Fibroblast of pulmonary artery (primary cell): ENCODE measurements at regions not wholly inside any gene's neighbourhood (a gene's known extent, or its start where the extent isn't known, plus 50 kb on each side); places are given as distances from the start of the nearest gene placed in this dataset.

Experiments used
- DNase-seq: peaks from one replicate; pipeline ENCODE4 v3.0.0-alpha.2; 2010; ENCODE audit warnings: low read depth
- H3K4me3 ChIP-seq: replicated peaks from 2 replicates; pipeline ENCODE4 v1.5.1; 2011; ENCODE audit warnings: low read depth, mild to moderate bottlenecking, control low read depth, low read length, moderate library complexity
- CTCF ChIP-seq: IDR thresholded peaks from 2 replicates; pipeline ENCODE4 v1.5.1; 2011; ENCODE audit warnings: mild to moderate bottlenecking, control low read depth, low read length, inconsistent platforms; ENCODE audit errors: missing control alignments

- TF ChIP-seq CTCF = no peak
- no peak for DNase-seq
- no peak overlapping the region for H3K4me3 ChIP-seq
These were observed 383.5 kb upstream of the CADM1 start for GRCh38 chr11:115887727-115888126.

- no peak for TF ChIP-seq CTCF
- no peak for DNase-seq
- no peak overlapping the region for H3K4me3 ChIP-seq
These were observed 383.1 kb upstream of the CADM1 start for GRCh38 chr11:115887316-115887715.

- TF ChIP-seq CTCF = no peak
- no peak overlapping the region for H3K4me3 ChIP-seq
- DNase-seq = no peak
These were observed 382.2 kb upstream of the CADM1 start for GRCh38 chr11:115886422-115886733.

GRCh38 chr11:115885535-115886421 is 381.6 kb upstream of the CADM1 start:
- no peak for DNase-seq
- TF ChIP-seq CTCF = no peak

GRCh38 chr11:115884800-115885534 is 380.8 kb upstream of the CADM1 start:
- no peak for TF ChIP-seq CTCF
- no peak overlapping the region for H3K4me3 ChIP-seq
- no peak for DNase-seq

More at GRCh38 chr11:115885535-115886421, 381.6 kb upstream of the CADM1 start:
- H3K4me3 ChIP-seq = no peak overlapping the region

GRCh38 chr11:115874843-115875242 is 370.6 kb upstream of the CADM1 start:
- no peak for TF ChIP-seq CTCF
- H3K4me3 ChIP-seq = no peak overlapping the region
- no peak for DNase-seq
